ENCODE measurements at regions not wholly inside any gene's neighbourhood (a gene's known extent, or its start where the extent isn't known, plus 50 kb on each side); places are given as distances from the start of the nearest gene placed in this dataset.

- Histone ChIP-seq H4K20me1 (ENCODE audit: insufficient read depth) (no peaks in the 10 kb centered on the region), H3K27ac (ENCODE audit: low read depth, low read length) (no peak overlapping the region), H3K36me3 (ENCODE audit: control insufficient read depth in 1 of 2, insufficient read depth in 2 of 2, low read length in 2 of 2) (no peaks in the 10 kb centered on the region), H3K9me3 (ENCODE audit: control insufficient read depth in 1 of 2, insufficient read depth in 1 of 2, low read depth in 1 of 2, low read length in 2 of 2) (peaks cover 17 to 27% of the 10 kb centered on the region in 2 experiments; a peak in 2 of 4 replicates), H3K9ac (ENCODE audit: low read length) (no peak overlapping the region), H3K4me3 (replicated peaks in 1 of 2; ENCODE audit: low read depth in 1 of 2, low read length in 2 of 2) (no peak overlapping the region), H2AFZ (ENCODE audit: low read depth, low read length, poor library complexity, severe bottlenecking) (no peak overlapping the region), H3K79me2 (ENCODE audit: insufficient read depth, low read length) (no peaks in the 10 kb centered on the region), H3K4me2 (ENCODE audit: low read length) (no peak overlapping the region), H3K27me3 (ENCODE audit: insufficient read depth, low read length) (no peaks in the 10 kb centered on the region), H3K9me2 (ENCODE audit: insufficient read depth) (no peaks in the 10 kb centered on the region), H3K4me1 (ENCODE audit: control insufficient read depth in 1 of 2, insufficient read depth in 2 of 2, low read length in 2 of 2) (no peaks in the 10 kb centered on the region)
- ChIA-PET POLR2A (no interaction called here), RAD21 (ENCODE audit: low non-redundant PET in 1 of 2, low total read pairs in 2 of 2, uncharacterized antibody in 2 of 2, unreplicated experiment in 2 of 2) (no interaction called here), CTCF (no interaction called here)
- ATAC-seq (no peak), DNase-seq (ENCODE audit: low read depth, low spot score) (no peak)
- intact Hi-C loops (cut with micrococcal nuclease): no loop called here
- TF ChIP-seq SIN3A (IDR thresholded peaks at IDR 0.05; ENCODE audit: low read depth) (no peak), ZNF274 (IDR thresholded peaks at IDR 0.05; ENCODE audit: low read depth, low read length) (no peak), EGR1 (IDR thresholded peaks at IDR 0.05; ENCODE audit: low read depth) (no peak), ZFX (IDR thresholded peaks at IDR 0.05) (no peak), POLR2A (IDR thresholded peaks at IDR 0.05; ENCODE audit: borderline replicate concordance, extremely low read depth, insufficient read depth, insufficient read length) (no peak), ELF1 (IDR thresholded peaks at IDR 0.05; ENCODE audit: borderline replicate concordance, low read depth) (no peak), EZH2 (IDR thresholded peaks at IDR 0.05) (no peak), REST (IDR thresholded peaks at IDR 0.05; ENCODE audit: low read depth) (no peak), CEBPB (IDR thresholded peaks at IDR 0.05; ENCODE audit: low read depth) (no peak), ZBTB33 (IDR thresholded peaks at IDR 0.05; ENCODE audit: extremely low read depth, insufficient replicate concordance, low read length) (no peak), EZH2phosphoT487 (IDR thresholded peaks at IDR 0.05; ENCODE audit: borderline replicate concordance) (no peak), MAX (IDR thresholded peaks at IDR 0.05) (no peak), JUND (IDR thresholded peaks at IDR 0.05) (no peak), CBX3 (IDR thresholded peaks at IDR 0.05; ENCODE audit: low read depth) (no peak), SP1 (IDR thresholded peaks at IDR 0.05; ENCODE audit: low read depth) (no peak)
- BruUV-seq (replicated peaks): no TSS peak
These were observed 246.3 kb downstream of the GOLGA6L6 start for GRCh38 chr15:20295238-20295811.

All from HCT116 (cell line).